Liver (tissue), 3 donors: ENCODE measurements at regions not wholly inside any gene's neighbourhood (a gene's known extent, or its start where the extent isn't known, plus 50 kb on each side); places are given as distances from the start of the nearest gene placed in this dataset.

Experiments used
- RAD21 ChIP-seq, 2 donors: IDR thresholded peaks; 2 replicates each; pipeline ENCODE4 v1.6.1; 2016; ENCODE audit warnings: antibody characterized with exemption in 2 of 2, mild to moderate bottlenecking in 2 of 2
- TF ChIP-seq, protein P1 (sequence below): fragments of 150-350 bp; IDR thresholded peaks from 2 replicates; pipeline ENCODE4 v1.5.1; 2017; ENCODE audit warnings: improper control_type of control experiment, low read depth, low read length; ENCODE audit not compliant: missing input control
- donor health status: healthy.
- donor health status: healthy.

- TF ChIP-seq RAD21 (IDR thresholded peaks at IDR 0.05) = no peak
- TF ChIP-seq, protein P1, sequence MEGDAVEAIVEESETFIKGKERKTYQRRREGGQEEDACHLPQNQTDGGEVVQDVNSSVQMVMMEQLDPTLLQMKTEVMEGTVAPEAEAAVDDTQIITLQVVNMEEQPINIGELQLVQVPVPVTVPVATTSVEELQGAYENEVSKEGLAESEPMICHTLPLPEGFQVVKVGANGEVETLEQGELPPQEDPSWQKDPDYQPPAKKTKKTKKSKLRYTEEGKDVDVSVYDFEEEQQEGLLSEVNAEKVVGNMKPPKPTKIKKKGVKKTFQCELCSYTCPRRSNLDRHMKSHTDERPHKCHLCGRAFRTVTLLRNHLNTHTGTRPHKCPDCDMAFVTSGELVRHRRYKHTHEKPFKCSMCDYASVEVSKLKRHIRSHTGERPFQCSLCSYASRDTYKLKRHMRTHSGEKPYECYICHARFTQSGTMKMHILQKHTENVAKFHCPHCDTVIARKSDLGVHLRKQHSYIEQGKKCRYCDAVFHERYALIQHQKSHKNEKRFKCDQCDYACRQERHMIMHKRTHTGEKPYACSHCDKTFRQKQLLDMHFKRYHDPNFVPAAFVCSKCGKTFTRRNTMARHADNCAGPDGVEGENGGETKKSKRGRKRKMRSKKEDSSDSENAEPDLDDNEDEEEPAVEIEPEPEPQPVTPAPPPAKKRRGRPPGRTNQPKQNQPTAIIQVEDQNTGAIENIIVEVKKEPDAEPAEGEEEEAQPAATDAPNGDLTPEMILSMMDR = no peak
Measured at GRCh38 chr12:69163681-69164362, 75.5 kb upstream of the CPSF6 start.
